ENCODE measurements at regions not wholly inside any gene's neighbourhood (a gene's known extent, or its start where the extent isn't known, plus 50 kb on each side); places are given as distances from the start of the nearest gene placed in this dataset.

DNA sequence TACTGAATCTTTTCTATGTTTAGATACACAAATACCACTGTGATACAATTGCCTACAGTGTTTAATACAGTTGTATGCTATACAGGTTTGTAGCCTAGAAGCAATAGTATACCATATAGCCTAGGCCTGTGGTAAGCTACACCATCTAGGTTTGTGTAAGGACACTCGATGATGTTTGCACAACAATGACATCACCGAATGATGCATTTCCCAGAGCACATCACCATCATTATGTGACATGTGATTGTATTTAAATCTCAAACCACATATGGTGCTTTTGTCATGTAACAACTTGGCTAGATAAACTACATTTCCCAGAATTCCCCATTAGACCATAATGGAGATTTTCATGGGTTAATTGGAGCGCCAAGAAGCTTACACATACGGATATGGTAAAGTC is 128.4 kb upstream of the CPNE8 start:
- TF ChIP-seq EZH2 (IDR thresholded peaks at IDR 0.05; ENCODE audit: borderline replicate concordance, insufficient read depth, low read length, poor library complexity, severe bottlenecking): no peak
- TF ChIP-seq, protein P1, sequence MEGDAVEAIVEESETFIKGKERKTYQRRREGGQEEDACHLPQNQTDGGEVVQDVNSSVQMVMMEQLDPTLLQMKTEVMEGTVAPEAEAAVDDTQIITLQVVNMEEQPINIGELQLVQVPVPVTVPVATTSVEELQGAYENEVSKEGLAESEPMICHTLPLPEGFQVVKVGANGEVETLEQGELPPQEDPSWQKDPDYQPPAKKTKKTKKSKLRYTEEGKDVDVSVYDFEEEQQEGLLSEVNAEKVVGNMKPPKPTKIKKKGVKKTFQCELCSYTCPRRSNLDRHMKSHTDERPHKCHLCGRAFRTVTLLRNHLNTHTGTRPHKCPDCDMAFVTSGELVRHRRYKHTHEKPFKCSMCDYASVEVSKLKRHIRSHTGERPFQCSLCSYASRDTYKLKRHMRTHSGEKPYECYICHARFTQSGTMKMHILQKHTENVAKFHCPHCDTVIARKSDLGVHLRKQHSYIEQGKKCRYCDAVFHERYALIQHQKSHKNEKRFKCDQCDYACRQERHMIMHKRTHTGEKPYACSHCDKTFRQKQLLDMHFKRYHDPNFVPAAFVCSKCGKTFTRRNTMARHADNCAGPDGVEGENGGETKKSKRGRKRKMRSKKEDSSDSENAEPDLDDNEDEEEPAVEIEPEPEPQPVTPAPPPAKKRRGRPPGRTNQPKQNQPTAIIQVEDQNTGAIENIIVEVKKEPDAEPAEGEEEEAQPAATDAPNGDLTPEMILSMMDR (IDR thresholded peaks at IDR 0.05; ENCODE audit: poor library complexity, severe bottlenecking): no peak
- TF ChIP-seq REST (IDR thresholded peaks at IDR 0.05; ENCODE audit: borderline replicate concordance): no peak
- no peak for TF ChIP-seq TAF1 (IDR thresholded peaks at IDR 0.05; ENCODE audit: low read depth)
- TF ChIP-seq POLR2AphosphoS5 (IDR thresholded peaks at IDR 0.05): no peak
- TF ChIP-seq MXI1 (conservative IDR thresholded peaks at IDR 0.05; ENCODE audit: poor library complexity, severe bottlenecking): no peak
- TF ChIP-seq EP300 (conservative IDR thresholded peaks at IDR 0.05; ENCODE audit: poor library complexity, severe bottlenecking): no peak
- no peak for TF ChIP-seq SMC3 (conservative IDR thresholded peaks at IDR 0.05; ENCODE audit: poor library complexity)
